Mesendoderm (in vitro differentiated cells): ENCODE measurements at regions not wholly inside any gene's neighbourhood (a gene's known extent, or its start where the extent isn't known, plus 50 kb on each side); places are given as distances from the start of the nearest gene placed in this dataset.

Experiments used
- DNase-seq: peaks from one replicate; pipeline ENCODE4 v3.0.0; 2013
- H2AK5ac ChIP-seq: 2 replicates; pipeline ENCODE4 v1.6.1; 2013; ENCODE audit warnings: low read length, inconsistent platforms
- H2BK120ac ChIP-seq: 2 replicates; pipeline ENCODE4 v1.6.1; 2013; ENCODE audit warnings: low read depth, mild to moderate bottlenecking, low read length, moderate library complexity, mixed read lengths
- H2BK15ac ChIP-seq: replicated peaks from 2 replicates; pipeline ENCODE4 v1.6.1; 2013; ENCODE audit warnings: low read depth, mild to moderate bottlenecking, moderate library complexity
- H2BK5ac ChIP-seq: 2 replicates; pipeline ENCODE4 v1.6.1; 2013; ENCODE audit warnings: low read length, inconsistent platforms
- H3K18ac ChIP-seq: 2 replicates; pipeline ENCODE4 v1.6.1; 2013; ENCODE audit warnings: mild to moderate bottlenecking, low read length, mixed read lengths
- H3K23ac ChIP-seq: one replicate; pipeline ENCODE4 v1.6.1; 2013; ENCODE audit warnings: low read length
- H3K27ac ChIP-seq: 2 replicates; pipeline ENCODE4 v1.5.1; 2013; ENCODE audit warnings: low read depth, mild to moderate bottlenecking, inconsistent platforms, low read length, moderate library complexity
- H3K27me3 ChIP-seq: 2 replicates; pipeline ENCODE4 v1.6.1; 2013; ENCODE audit warnings: low read length, control low read depth, mild to moderate bottlenecking, inconsistent platforms; ENCODE audit not compliant: insufficient read depth, poor library complexity
- H3K36me3 ChIP-seq: 2 replicates; pipeline ENCODE4 v1.6.1; 2013; ENCODE audit warnings: low read length, inconsistent platforms; ENCODE audit not compliant: control insufficient read depth, insufficient read depth
- H3K4ac ChIP-seq: one replicate; pipeline ENCODE4 v1.6.1; 2013; ENCODE audit warnings: low read depth, mild to moderate bottlenecking, low read length, moderate library complexity
- H3K4me1 ChIP-seq: 2 replicates; pipeline ENCODE4 v1.6.1; 2013; ENCODE audit warnings: low read depth, low read length, inconsistent platforms; ENCODE audit not compliant: control insufficient read depth
- H3K4me2 ChIP-seq: 2 replicates; pipeline ENCODE4 v1.6.1; 2013; ENCODE audit warnings: low read length
- H3K4me3 ChIP-seq: 2 replicates; pipeline ENCODE4 v1.5.1; 2013; ENCODE audit warnings: mild to moderate bottlenecking, low read length
- H3K56ac ChIP-seq: one replicate; pipeline ENCODE4 v1.6.1; 2013; ENCODE audit warnings: low read length
- H3K79me1 ChIP-seq: 2 replicates; pipeline ENCODE4 v1.6.1; 2013; ENCODE audit warnings: low read length, inconsistent platforms
- H3K79me2 ChIP-seq: 2 replicates; pipeline ENCODE4 v1.6.1; 2013; ENCODE audit warnings: mild to moderate bottlenecking, low read length; ENCODE audit not compliant: control insufficient read depth, insufficient read depth
- H3K9ac ChIP-seq: 2 replicates; pipeline ENCODE4 v1.6.1; 2013; ENCODE audit warnings: low read length, inconsistent platforms
- H4K5ac ChIP-seq: one replicate; pipeline ENCODE4 v1.6.1; 2013; ENCODE audit warnings: low read length
- H4K8ac ChIP-seq: one replicate; pipeline ENCODE4 v1.6.1; 2013; ENCODE audit warnings: low read depth, mild to moderate bottlenecking, control low read depth, low read length, moderate library complexity
- WGBS: extraction: QIAGEN DNeasy Blood & Tissue Kit; methylation state at CpG from one replicate; pipeline ENCODE4 v1.1.7; 2013; ENCODE audit warnings: low lambda C conversion rate, missing lambda C conversion rate; ENCODE audit not compliant: insufficient coverage; ENCODE audit errors: extremely low coverage; 5-methylcytosine and 5-hydroxymethylcytosine counted together

DNA sequence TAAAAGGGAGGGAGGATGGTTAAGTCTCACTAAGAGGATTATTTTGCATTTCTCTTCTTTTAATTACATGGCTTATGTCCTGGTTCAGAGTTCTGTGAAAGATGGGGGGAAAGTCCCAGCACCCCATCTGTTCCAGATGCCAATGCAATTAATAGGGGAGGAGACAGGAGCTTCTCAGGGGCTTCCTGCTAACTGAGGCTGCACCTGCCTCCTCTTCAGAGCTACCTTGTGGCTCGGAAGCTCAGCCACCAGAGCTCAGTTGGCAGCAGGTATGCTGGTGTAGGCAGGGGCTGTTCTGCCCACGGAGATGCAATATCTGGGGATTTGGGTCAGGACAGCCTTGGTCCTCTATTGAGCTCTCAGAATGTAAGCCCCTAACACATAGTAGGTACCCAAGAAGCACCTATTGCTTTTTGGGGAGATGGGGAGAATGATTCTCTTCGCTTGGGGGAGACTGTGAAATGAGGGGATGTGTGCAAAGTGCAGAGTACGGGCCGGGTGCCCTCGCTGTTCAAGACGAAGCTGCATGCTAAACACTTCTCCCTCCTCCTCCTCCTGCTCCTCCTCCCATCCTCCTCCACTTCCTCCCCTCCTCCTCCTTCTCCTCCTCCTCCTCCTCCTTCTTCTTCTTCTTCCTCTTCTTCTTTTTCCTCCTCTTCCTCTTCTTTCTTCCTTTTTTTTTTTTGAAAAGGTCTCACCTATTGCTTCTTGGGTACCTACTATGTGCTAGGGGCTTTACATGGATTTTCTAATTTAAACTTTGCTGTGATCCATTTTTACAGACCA lies 279.0 kb downstream of the PTPRU start:
- Histone ChIP-seq H3K56ac (no peak overlapping the region), H3K36me3 (no peaks in the 10 kb centered on the region), H3K27me3 (no peaks in the 10 kb centered on the region), H4K5ac (no peak overlapping the region), H3K18ac (no peak overlapping the region), H2BK15ac (no peak overlapping the region), H2BK120ac (no peak overlapping the region), H3K4me1 (no peaks in the 10 kb centered on the region), H3K9ac (no peak overlapping the region), H3K4ac (no peak overlapping the region), H2BK5ac (no peak overlapping the region), H3K23ac (no peak overlapping the region), H2AK5ac (no peak overlapping the region), H3K4me2 (no peak overlapping the region), H3K4me3 (no peak overlapping the region), H4K8ac (no peak overlapping the region), H3K27ac (no peak overlapping the region), H3K79me1 (no peaks in the 10 kb centered on the region), H3K79me2 (no peaks in the 10 kb centered on the region)
- no CpG with 5 or more reads among the region's 7 CpGs for WGBS
- DNase-seq: no peak

DNA sequence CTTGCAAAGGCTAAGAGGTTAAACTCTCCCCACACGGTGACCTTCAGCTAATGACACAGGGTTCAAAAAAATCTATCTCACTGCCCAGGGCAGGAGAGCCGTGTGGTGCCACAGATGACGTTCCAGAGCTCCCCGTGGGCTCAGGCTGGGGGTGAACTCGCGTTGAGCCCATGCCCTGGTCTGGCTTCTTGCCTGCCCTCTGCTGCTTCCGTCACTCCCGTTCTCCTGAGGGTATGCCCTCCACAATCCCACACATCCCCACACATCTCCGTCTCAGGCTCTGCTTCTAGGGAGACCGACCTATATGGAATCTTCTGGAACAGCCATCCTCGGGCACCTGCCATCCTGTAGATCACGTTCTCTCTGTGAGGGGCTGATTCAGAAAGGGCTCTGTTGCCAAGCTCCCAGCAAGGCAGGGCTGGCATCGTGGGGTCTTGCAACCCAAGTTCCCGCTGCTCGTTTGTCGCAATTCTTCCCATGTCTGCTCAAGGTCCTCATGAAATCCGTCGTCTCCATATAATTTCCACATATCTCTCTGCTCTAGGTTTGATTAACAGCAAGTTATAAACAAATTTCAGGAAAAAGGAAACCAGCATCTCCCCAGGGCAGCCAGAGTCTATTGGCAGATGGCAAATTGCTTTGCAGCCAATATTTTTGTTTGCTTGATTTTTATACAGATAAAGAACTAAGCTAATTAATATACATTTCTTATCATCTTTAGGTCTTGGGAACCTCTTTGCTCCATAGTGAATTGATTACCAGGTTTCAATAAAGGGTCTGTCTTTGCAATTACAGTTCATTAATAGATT lies 278.2 kb downstream of the PTPRU start:
- H4K5ac ChIP-seq: no peak overlapping the region
- DNase-seq: no peak
- no CpG with 5 or more reads among the region's 18 CpGs for WGBS
- H3K79me2 ChIP-seq: no peaks in the 10 kb centered on the region
- H2BK5ac ChIP-seq: no peak overlapping the region
- no peak overlapping the region for H2AK5ac ChIP-seq
- H2BK120ac ChIP-seq: no peak overlapping the region
- H3K4me2 ChIP-seq: no peak overlapping the region
- no peak overlapping the region for H3K18ac ChIP-seq
- H3K56ac ChIP-seq: no peak overlapping the region
- H3K9ac ChIP-seq: no peak overlapping the region
- H3K36me3 ChIP-seq: no peaks in the 10 kb centered on the region
- H3K23ac ChIP-seq: no peak overlapping the region
- no peaks in the 10 kb centered on the region for H3K79me1 ChIP-seq
- H3K4me1 ChIP-seq: no peaks in the 10 kb centered on the region
- H4K8ac ChIP-seq: no peak overlapping the region
- H3K4me3 ChIP-seq: no peak overlapping the region
- H2BK15ac ChIP-seq: no peak overlapping the region
- no peak overlapping the region for H3K27ac ChIP-seq
- no peaks in the 10 kb centered on the region for H3K27me3 ChIP-seq
- H3K4ac ChIP-seq: no peak overlapping the region

- Histone ChIP-seq H2AK5ac (no peak overlapping the region), H3K4me3 (no peak overlapping the region), H3K18ac (no peak overlapping the region), H3K4me1 (no peaks in the 10 kb centered on the region), H3K79me1 (no peaks in the 10 kb centered on the region), H2BK120ac (no peak overlapping the region), H3K27me3 (no peaks in the 10 kb centered on the region), H3K9ac (no peak overlapping the region), H2BK5ac (no peak overlapping the region), H3K56ac (no peak overlapping the region), H3K4me2 (no peak overlapping the region), H4K5ac (no peak overlapping the region), H2BK15ac (no peak overlapping the region), H3K79me2 (no peaks in the 10 kb centered on the region), H4K8ac (no peak overlapping the region), H3K4ac (no peak overlapping the region), H3K23ac (no peak overlapping the region), H3K36me3 (no peaks in the 10 kb centered on the region), H3K27ac (no peak overlapping the region)
- peak; percentile 87 for DNase-seq
- WGBS: no CpG with 5 or more reads among the region's 5 CpGs
Measured at GRCh38 chr1:29513357-29513756, 277.0 kb downstream of the PTPRU start.

DNA sequence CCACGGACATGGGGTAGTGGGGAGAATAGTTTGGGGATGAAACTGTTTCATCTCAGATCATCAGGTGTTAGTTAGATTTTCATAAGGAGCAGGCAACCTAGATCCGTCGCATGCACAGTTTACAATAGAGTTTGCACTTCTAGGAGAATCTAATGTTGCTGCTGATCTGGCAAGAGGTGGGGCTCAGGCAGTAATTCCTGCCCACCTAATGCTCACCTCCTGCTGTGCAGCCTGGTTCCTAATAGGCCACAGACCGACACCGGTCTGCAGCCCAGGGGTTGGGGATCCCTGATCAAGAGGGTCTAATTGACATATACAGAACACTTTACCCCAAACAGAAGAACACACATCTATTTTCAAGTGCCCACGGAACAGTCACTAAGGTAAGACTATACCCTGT lies 275.1 kb downstream of the PTPRU start:
- no peak overlapping the region for H3K56ac ChIP-seq
- no peak for DNase-seq

DNA sequence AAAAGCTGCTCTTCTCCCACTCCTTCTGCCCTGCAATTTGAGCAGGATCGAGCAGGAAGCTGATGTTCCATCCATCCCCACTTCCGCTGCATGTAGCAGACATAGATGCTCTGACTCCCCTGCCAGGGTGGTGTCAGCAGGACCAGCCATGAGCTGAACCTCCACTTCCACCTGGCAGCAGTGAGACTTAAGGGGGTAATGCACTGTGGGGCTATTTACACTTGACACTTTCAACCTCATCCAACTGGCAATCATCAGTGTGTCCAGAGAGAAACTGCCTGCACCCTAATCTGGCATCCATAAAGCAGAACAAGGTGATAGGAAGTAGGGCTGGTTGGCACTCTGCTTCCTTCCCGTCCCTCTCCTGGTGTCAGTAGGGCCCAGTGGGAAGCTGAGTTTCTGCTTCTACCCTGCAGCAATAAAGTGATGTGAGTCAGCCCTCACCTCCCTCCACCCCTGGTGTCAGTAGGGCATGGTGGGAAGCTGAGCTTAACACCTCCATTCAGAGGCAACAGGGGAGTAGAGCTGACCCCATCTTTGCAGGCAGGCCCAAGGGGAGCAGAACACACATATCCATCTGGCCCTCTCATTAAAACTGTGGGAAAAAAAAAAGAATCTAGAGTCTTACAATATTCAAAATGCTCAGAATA lies 272.3 kb downstream of the PTPRU start:
- WGBS: no CpG with 5 or more reads among the region's 3 CpGs
- Histone ChIP-seq H3K4me3 (no peak overlapping the region), H3K4ac (no peak overlapping the region), H3K18ac (no peak overlapping the region), H3K4me2 (no peak overlapping the region), H4K5ac (no peak overlapping the region), H3K23ac (no peak overlapping the region), H2BK120ac (no peak overlapping the region), H4K8ac (no peak overlapping the region), H3K56ac (no peak overlapping the region), H2AK5ac (no peak overlapping the region), H2BK5ac (no peak overlapping the region), H3K79me1 (no peaks in the 10 kb centered on the region), H2BK15ac (no peak overlapping the region), H3K27me3 (no peaks in the 10 kb centered on the region), H3K4me1 (no peaks in the 10 kb centered on the region), H3K36me3 (no peaks in the 10 kb centered on the region), H3K27ac (no peak overlapping the region), H3K79me2 (no peaks in the 10 kb centered on the region), H3K9ac (no peak overlapping the region)
- DNase-seq: peak; percentile 31

More for the DNA sequence above, 275.1 kb downstream of the PTPRU start:
- Histone ChIP-seq H2BK15ac (no peak overlapping the region), H3K27ac (no peak overlapping the region), H3K4me1 (no peaks in the 10 kb centered on the region), H3K79me1 (no peaks in the 10 kb centered on the region), H3K79me2 (no peaks in the 10 kb centered on the region), H4K8ac (no peak overlapping the region), H2BK5ac (no peak overlapping the region), H3K27me3 (no peaks in the 10 kb centered on the region), H2AK5ac (no peak overlapping the region), H3K4me2 (no peak overlapping the region), H4K5ac (no peak overlapping the region), H3K36me3 (no peaks in the 10 kb centered on the region), H2BK120ac (no peak overlapping the region), H3K23ac (no peak overlapping the region), H3K18ac (no peak overlapping the region), H3K4me3 (no peak overlapping the region), H3K9ac (no peak overlapping the region), H3K4ac (no peak overlapping the region)
- WGBS: no CpG with 5 or more reads among the region's 6 CpGs
